Right lobe of liver (tissue), 4 donors: ENCODE measurements at regions not wholly inside any gene's neighbourhood (a gene's known extent, or its start where the extent isn't known, plus 50 kb on each side); places are given as distances from the start of the nearest gene placed in this dataset.

Source experiments
- POLR2A ChIP-seq: fragments of 450-650 bp; IDR thresholded peaks from one replicate; pipeline ENCODE4 v1.6.1; 2017; ENCODE audit warnings: antibody characterized with exemption, mild to moderate bottlenecking
- TF ChIP-seq, protein P1 (sequence below), 4 donors: fragments of 200-600 bp in 3 of 4; fragments of 450-650 bp in 1 of 4; IDR thresholded peaks; one replicate each; pipeline versions ENCODE4 v1.5.1 to v1.8.0; 2016 to 2022; ENCODE audit warnings: antibody characterized with exemption in 4 of 4, mild to moderate bottlenecking in 2 of 4
- donor health status: DM: no; HTN: no; CAD: no.
- donor health status: DM: no; HTN: no; CAD: no.
- donor health status: DM: no; HTN: yes; CAD: no.

DNA sequence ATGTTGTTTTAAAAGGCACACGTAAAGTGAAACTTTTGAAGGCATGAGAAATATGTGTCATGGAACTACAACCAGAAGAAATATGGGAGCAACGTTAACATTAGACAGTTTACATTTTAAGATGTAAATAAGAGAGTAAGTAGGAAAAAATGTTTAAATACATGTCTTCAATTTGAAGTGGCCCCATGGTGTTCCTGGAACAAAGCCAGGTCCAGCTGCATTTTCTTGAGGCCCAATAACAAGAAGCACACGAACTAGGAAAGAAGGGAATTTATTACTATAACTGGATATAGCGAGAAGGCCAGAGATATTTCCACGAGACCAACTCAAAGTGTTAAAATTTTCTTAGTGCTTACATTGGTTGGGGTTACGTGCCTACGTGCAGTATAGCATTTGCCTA is 458.1 kb downstream of the KCTD8 start:
- TF ChIP-seq, protein P1, sequence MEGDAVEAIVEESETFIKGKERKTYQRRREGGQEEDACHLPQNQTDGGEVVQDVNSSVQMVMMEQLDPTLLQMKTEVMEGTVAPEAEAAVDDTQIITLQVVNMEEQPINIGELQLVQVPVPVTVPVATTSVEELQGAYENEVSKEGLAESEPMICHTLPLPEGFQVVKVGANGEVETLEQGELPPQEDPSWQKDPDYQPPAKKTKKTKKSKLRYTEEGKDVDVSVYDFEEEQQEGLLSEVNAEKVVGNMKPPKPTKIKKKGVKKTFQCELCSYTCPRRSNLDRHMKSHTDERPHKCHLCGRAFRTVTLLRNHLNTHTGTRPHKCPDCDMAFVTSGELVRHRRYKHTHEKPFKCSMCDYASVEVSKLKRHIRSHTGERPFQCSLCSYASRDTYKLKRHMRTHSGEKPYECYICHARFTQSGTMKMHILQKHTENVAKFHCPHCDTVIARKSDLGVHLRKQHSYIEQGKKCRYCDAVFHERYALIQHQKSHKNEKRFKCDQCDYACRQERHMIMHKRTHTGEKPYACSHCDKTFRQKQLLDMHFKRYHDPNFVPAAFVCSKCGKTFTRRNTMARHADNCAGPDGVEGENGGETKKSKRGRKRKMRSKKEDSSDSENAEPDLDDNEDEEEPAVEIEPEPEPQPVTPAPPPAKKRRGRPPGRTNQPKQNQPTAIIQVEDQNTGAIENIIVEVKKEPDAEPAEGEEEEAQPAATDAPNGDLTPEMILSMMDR (IDR thresholded peaks at IDR 0.05): no peak
- TF ChIP-seq POLR2A: no peak
